IMR-90 (cell line): ENCODE measurements at regions not wholly inside any gene's neighbourhood (a gene's known extent, or its start where the extent isn't known, plus 50 kb on each side); places are given as distances from the start of the nearest gene placed in this dataset.
"Not testable (repeated sequence)": the region's sequence is repeated elsewhere in the genome, so short reads cannot be mapped to it uniquely, and the experiment has no call there.

Experiments
- CEBPB ChIP-seq: IDR thresholded peaks from 2 replicates; pipeline ENCODE4 v1.6.1; 2012; ENCODE audit warnings: low read depth, low read length, improper control_type of control experiment
- CHD1 ChIP-seq: IDR thresholded peaks from 2 replicates; pipeline ENCODE4 v1.6.1; 2012; ENCODE audit warnings: low read depth, low read length, improper control_type of control experiment
- CTCF ChIP-seq: conservative IDR thresholded peaks from 2 replicates; pipeline ENCODE4 v1.5.1; 2012; ENCODE audit warnings: mild to moderate bottlenecking, low read depth, low read length, improper control_type of control experiment
- MAFK ChIP-seq: IDR thresholded peaks from 2 replicates; pipeline ENCODE4 v1.6.1; 2012; ENCODE audit warnings: low read depth, low read length, improper control_type of control experiment
- POLR2A ChIP-seq: IDR thresholded peaks from 2 replicates; pipeline ENCODE4 v1.6.1; 2012; ENCODE audit warnings: mild to moderate bottlenecking, low read depth, low read length
- RAD21 ChIP-seq: IDR thresholded peaks from 2 replicates; pipeline ENCODE4 v1.6.1; 2012; ENCODE audit warnings: low read length, improper control_type of control experiment

- not testable (repeated sequence) for TF ChIP-seq MAFK, CTCF, POLR2A, CEBPB, CHD1, RAD21
These were observed 121.8 kb downstream of the RIN2 start for GRCh38 chr20:19879874-19880255.
